Neural crest cell (in vitro differentiated cells): ENCODE measurements at regions not wholly inside any gene's neighbourhood (a gene's known extent, or its start where the extent isn't known, plus 50 kb on each side); places are given as distances from the start of the nearest gene placed in this dataset.

Source experiments
- DNase-seq: peaks from one replicate; pipeline ENCODE4 v3.0.0; 2021; ENCODE audit warnings: low read depth, mixed read lengths, low spot score
- H3K27ac Mint-ChIP-seq: one replicate; pipeline ENCODE4 v1.8.0; 2021; ENCODE audit warnings: mild to moderate bottlenecking, mixed read lengths; ENCODE audit not compliant: unreplicated experiment
- H3K27me3 Mint-ChIP-seq: 2 replicates; pipeline ENCODE4 v1.8.0; 2021; ENCODE audit warnings: low read depth, mild to moderate bottlenecking, mixed read lengths
- H3K36me3 Mint-ChIP-seq: 2 replicates; pipeline ENCODE4 v1.8.0; 2021; ENCODE audit warnings: low read depth, mild to moderate bottlenecking, mixed read lengths
- H3K4me1 Mint-ChIP-seq: 2 replicates; pipeline ENCODE4 v1.8.0; 2021; ENCODE audit warnings: mixed read lengths
- H3K4me3 Mint-ChIP-seq: one replicate; pipeline ENCODE4 v1.8.0; 2021; ENCODE audit warnings: mild to moderate bottlenecking, mixed read lengths
- H3K9me3 Mint-ChIP-seq: 2 replicates; pipeline ENCODE4 v1.8.0; 2021; ENCODE audit warnings: mixed read lengths
- TF ChIP-seq, protein P1 (sequence below): fragments of 200-600 bp; sonication (generic); conservative IDR thresholded peaks from 2 replicates; pipeline ENCODE4 v1.5.0; 2021; ENCODE audit warnings: antibody characterized with exemption, mild to moderate bottlenecking

GRCh38 chr2:217617616-217618022, 385.2 kb downstream of the TNS1 start:
- TF ChIP-seq, protein P1, sequence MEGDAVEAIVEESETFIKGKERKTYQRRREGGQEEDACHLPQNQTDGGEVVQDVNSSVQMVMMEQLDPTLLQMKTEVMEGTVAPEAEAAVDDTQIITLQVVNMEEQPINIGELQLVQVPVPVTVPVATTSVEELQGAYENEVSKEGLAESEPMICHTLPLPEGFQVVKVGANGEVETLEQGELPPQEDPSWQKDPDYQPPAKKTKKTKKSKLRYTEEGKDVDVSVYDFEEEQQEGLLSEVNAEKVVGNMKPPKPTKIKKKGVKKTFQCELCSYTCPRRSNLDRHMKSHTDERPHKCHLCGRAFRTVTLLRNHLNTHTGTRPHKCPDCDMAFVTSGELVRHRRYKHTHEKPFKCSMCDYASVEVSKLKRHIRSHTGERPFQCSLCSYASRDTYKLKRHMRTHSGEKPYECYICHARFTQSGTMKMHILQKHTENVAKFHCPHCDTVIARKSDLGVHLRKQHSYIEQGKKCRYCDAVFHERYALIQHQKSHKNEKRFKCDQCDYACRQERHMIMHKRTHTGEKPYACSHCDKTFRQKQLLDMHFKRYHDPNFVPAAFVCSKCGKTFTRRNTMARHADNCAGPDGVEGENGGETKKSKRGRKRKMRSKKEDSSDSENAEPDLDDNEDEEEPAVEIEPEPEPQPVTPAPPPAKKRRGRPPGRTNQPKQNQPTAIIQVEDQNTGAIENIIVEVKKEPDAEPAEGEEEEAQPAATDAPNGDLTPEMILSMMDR: no peak
- no peak for DNase-seq
- H3K36me3 Mint-ChIP-seq: no peaks in the 10 kb centered on the region
- peaks cover 36% of the 10 kb centered on the region for H3K4me1 Mint-ChIP-seq
- H3K4me3 Mint-ChIP-seq: no peak overlapping the region
- H3K27ac Mint-ChIP-seq: no peak overlapping the region
- H3K27me3 Mint-ChIP-seq: no peaks in the 10 kb centered on the region
- H3K9me3 Mint-ChIP-seq: no peaks in the 10 kb centered on the region

- peaks cover 29% of the 10 kb centered on the region for H3K4me1 Mint-ChIP-seq
- no peak for DNase-seq
- H3K9me3 Mint-ChIP-seq: no peaks in the 10 kb centered on the region
- no peak overlapping the region for H3K4me3 Mint-ChIP-seq
- no peak overlapping the region for H3K27ac Mint-ChIP-seq
- TF ChIP-seq, protein P1: no peak
- no peaks in the 10 kb centered on the region for H3K36me3 Mint-ChIP-seq
- no peaks in the 10 kb centered on the region for H3K27me3 Mint-ChIP-seq
Observed at GRCh38 chr2:217616936-217617335, 385.9 kb downstream of the TNS1 start.

GRCh38 chr2:217615171-217615570, 387.6 kb downstream of the TNS1 start:
- no peaks in the 10 kb centered on the region for H3K36me3 Mint-ChIP-seq
- DNase-seq: no peak
- H3K4me3 Mint-ChIP-seq: no peak overlapping the region
- H3K4me1 Mint-ChIP-seq: peaks cover 18% of the 10 kb centered on the region
- no peaks in the 10 kb centered on the region for H3K27me3 Mint-ChIP-seq
- H3K9me3 Mint-ChIP-seq: no peaks in the 10 kb centered on the region
- H3K27ac Mint-ChIP-seq: no peak overlapping the region
- TF ChIP-seq, protein P1: no peak

DNA sequence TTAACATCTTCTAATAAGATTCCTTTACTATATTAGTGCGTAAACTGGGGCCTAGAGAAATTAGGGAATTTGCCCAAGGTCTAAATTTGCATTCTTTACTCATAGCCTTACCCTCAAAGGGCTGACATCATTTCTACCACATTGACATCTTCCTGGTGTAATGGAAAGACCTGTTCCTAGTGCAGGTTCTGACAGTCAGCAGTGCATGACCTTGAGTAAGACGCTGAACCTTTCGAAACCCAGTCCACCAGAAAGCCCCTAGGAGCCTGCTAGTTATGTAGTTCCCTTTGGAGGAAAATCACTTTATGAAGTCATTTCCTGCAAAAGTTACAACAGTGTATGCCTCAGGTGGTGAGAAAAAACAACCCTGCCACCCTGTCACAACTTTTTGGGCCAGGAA, 388.3 kb downstream of the TNS1 start:
- no peaks in the 10 kb centered on the region for H3K27me3 Mint-ChIP-seq
- H3K4me1 Mint-ChIP-seq: peaks cover 15% of the 10 kb centered on the region
- H3K27ac Mint-ChIP-seq: no peak overlapping the region

DNA sequence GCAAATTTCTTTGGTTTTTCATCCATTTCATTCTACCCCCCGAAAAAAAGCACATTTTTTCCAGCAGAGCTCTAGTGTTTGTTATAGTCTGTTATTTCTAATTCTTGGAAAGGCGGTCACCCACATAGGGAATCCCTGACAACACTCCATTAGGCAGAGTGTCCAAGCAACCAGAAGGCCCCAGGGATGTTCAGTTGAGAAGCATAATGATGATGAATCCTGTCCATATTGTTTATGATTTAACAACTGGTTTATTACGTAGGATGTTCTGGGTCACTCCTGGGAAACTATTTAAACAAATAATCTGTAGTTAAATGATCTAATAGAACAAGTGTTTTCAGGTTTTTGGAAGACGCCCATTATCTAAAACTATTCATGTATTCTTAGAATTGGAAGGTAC, 388.7 kb downstream of the TNS1 start:
- Mint-ChIP-seq H3K4me3 (no peak overlapping the region), H3K9me3 (no peaks in the 10 kb centered on the region), H3K27ac (no peak overlapping the region), H3K27me3 (no peaks in the 10 kb centered on the region), H3K36me3 (no peaks in the 10 kb centered on the region), H3K4me1 (peaks cover 19% of the 10 kb centered on the region)
- no peak for DNase-seq
- TF ChIP-seq, protein P1: no peak

More for the DNA sequence above, 388.3 kb downstream of the TNS1 start:
- TF ChIP-seq, protein P1: no peak
- DNase-seq: no peak
- Mint-ChIP-seq H3K36me3 (no peaks in the 10 kb centered on the region), H3K4me3 (no peak overlapping the region), H3K9me3 (no peaks in the 10 kb centered on the region)

- no peak overlapping the region for H3K27ac Mint-ChIP-seq
- H3K9me3 Mint-ChIP-seq: no peaks in the 10 kb centered on the region
- no peaks in the 10 kb centered on the region for H3K36me3 Mint-ChIP-seq
- H3K4me1 Mint-ChIP-seq: peaks cover 26% of the 10 kb centered on the region
- no peak overlapping the region for H3K4me3 Mint-ChIP-seq
- TF ChIP-seq, protein P1: no peak
- DNase-seq: no peak
- no peaks in the 10 kb centered on the region for H3K27me3 Mint-ChIP-seq
Observed at GRCh38 chr2:217612920-217613319, 389.9 kb downstream of the TNS1 start.
